Lower leg skin (tissue), 3 donors: ENCODE measurements at regions not wholly inside any gene's neighbourhood (a gene's known extent, or its start where the extent isn't known, plus 50 kb on each side); places are given as distances from the start of the nearest gene placed in this dataset.

Experiments
- CTCF ChIP-seq, 3 donors: fragments of 450-650 bp; IDR thresholded peaks; one replicate each; pipeline ENCODE4 v1.5.1; 2016; ENCODE audit warnings: antibody characterized with exemption in 3 of 3, mild to moderate bottlenecking in 3 of 3, moderate library complexity in 2 of 3
- POLR2A ChIP-seq, 2 donors: fragments of 450-650 bp; IDR thresholded peaks; one replicate each; pipeline ENCODE4 v1.6.1; 2016 to 2017; ENCODE audit warnings: antibody characterized with exemption in 2 of 2, mild to moderate bottlenecking in 1 of 2, moderate library complexity in 1 of 2

DNA sequence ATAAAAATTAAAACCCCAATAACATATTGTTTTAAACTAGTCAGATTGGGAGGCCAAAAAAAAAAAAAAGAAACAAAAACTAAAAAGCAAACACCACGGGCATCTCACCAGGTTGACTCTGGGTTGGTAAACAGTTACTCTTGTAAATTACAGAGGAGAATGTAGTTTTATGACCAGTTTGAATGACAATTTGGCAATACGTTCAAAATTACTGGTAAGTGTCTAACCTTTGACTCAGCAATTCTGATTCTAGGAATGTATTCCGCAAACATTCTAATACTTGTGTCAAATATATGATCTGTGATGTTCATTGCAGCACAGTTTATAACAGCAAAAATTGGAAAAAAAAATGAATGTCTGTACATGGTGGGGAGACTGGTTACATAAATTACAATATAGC, 1376.0 kb downstream of the TBC1D22A start:
- TF ChIP-seq CTCF (IDR thresholded peaks at IDR 0.05) (no peak), POLR2A (IDR thresholded peaks at IDR 0.05) (no peak)
